Keratinocyte (primary cell): ENCODE measurements at regions not wholly inside any gene's neighbourhood (a gene's known extent, or its start where the extent isn't known, plus 50 kb on each side); places are given as distances from the start of the nearest gene placed in this dataset.

Source experiments
- EZH2 ChIP-seq: IDR thresholded peaks from one replicate; pipeline ENCODE4 v1.6.1; 2012; ENCODE audit warnings: inconsistent platforms, mild to moderate bottlenecking, low read length, moderate library complexity
- TF ChIP-seq, protein P1 (sequence below), 3 experiments: IDR thresholded peaks in 1 of 3; conservative IDR thresholded peaks in 1 of 3; optimal IDR thresholded peaks in 1 of 3; 2 replicates in 2 of 3; 3 replicates in 1 of 3; pipeline versions ENCODE3 to v1.5.1; 2011; ENCODE audit warnings: low read length in 3 of 3, mild to moderate bottlenecking in 3 of 3, moderate library complexity in 2 of 3, control low read depth in 1 of 3, inconsistent platforms in 1 of 3; ENCODE audit not compliant: insufficient read depth in 2 of 3; ENCODE audit errors: extremely low read depth in 1 of 3

- TF ChIP-seq, protein P1, sequence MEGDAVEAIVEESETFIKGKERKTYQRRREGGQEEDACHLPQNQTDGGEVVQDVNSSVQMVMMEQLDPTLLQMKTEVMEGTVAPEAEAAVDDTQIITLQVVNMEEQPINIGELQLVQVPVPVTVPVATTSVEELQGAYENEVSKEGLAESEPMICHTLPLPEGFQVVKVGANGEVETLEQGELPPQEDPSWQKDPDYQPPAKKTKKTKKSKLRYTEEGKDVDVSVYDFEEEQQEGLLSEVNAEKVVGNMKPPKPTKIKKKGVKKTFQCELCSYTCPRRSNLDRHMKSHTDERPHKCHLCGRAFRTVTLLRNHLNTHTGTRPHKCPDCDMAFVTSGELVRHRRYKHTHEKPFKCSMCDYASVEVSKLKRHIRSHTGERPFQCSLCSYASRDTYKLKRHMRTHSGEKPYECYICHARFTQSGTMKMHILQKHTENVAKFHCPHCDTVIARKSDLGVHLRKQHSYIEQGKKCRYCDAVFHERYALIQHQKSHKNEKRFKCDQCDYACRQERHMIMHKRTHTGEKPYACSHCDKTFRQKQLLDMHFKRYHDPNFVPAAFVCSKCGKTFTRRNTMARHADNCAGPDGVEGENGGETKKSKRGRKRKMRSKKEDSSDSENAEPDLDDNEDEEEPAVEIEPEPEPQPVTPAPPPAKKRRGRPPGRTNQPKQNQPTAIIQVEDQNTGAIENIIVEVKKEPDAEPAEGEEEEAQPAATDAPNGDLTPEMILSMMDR (optimal IDR thresholded peaks at IDR 0.05 in 1 of 3, IDR thresholded peaks at IDR 0.05 in 1 of 3, conservative IDR thresholded peaks at IDR 0.05 in 1 of 3; ENCODE audit: extremely low read depth in 1 of 3, insufficient read depth in 2 of 3, low read length in 3 of 3): no peak
- TF ChIP-seq EZH2: no peak
Measured at GRCh38 chr6:144954241-144954556, 669.1 kb downstream of the UTRN start.
